ENCODE measurements at regions not wholly inside any gene's neighbourhood (a gene's known extent, or its start where the extent isn't known, plus 50 kb on each side); places are given as distances from the start of the nearest gene placed in this dataset.

GRCh38 chr14:59037620-59038019 is 150.8 kb upstream of the DAAM1 start:
- TF ChIP-seq CTCF (optimal IDR thresholded peaks at IDR 0.05 in 1 of 3, IDR thresholded peaks at IDR 0.05 in 1 of 3, conservative IDR thresholded peaks at IDR 0.05 in 1 of 3; ENCODE audit: extremely low read depth in 1 of 3, insufficient read depth in 2 of 3, low read length in 3 of 3) (no peak), EZH2 (IDR thresholded peaks at IDR 0.05; ENCODE audit: low read length) (no peak)

Measured in keratinocyte (primary cell).